Fibroblast of lung (primary cell): ENCODE measurements at regions not wholly inside any gene's neighbourhood (a gene's known extent, or its start where the extent isn't known, plus 50 kb on each side); places are given as distances from the start of the nearest gene placed in this dataset.

Source experiments
- DNase-seq, 2 donors: peaks; one replicate each; pipeline versions ENCODE4 v3.0.0 to v3.0.0-alpha.2; 2010; ENCODE audit warnings: low read depth in 2 of 2
- H2AFZ ChIP-seq: 2 replicates; pipeline ENCODE4 v1.5.1; 2012; ENCODE audit warnings: low read length, control low read depth, inconsistent platforms
- H3K27ac ChIP-seq: 2 replicates; pipeline ENCODE4 v1.5.1; 2011; ENCODE audit warnings: low read length, control low read depth; ENCODE audit not compliant: insufficient read depth
- H3K27me3 ChIP-seq: 2 replicates; pipeline ENCODE4 v1.5.1; 2011; ENCODE audit warnings: mild to moderate bottlenecking, low read length; ENCODE audit not compliant: control insufficient read depth, insufficient read depth
- H3K36me3 ChIP-seq: 2 replicates; pipeline ENCODE4 v1.5.1; 2011; ENCODE audit warnings: low read length; ENCODE audit not compliant: control insufficient read depth, insufficient read depth
- H3K4me1 ChIP-seq: 2 replicates; pipeline ENCODE4 v1.5.1; 2011; ENCODE audit warnings: low read length; ENCODE audit not compliant: control insufficient read depth, insufficient read depth; ENCODE audit errors: extremely low read depth
- H3K4me2 ChIP-seq: 2 replicates; pipeline ENCODE4 v1.5.1; 2011; ENCODE audit warnings: low read length, control low read depth; ENCODE audit not compliant: insufficient read depth; ENCODE audit errors: extremely low read depth
- H3K4me3 ChIP-seq, 4 experiments: fragments of 200-600 bp in 1 of 4; sonication (generic) in 1 of 4; replicated peaks in 1 of 4; 2 replicates each; pipeline ENCODE4 v1.5.1; 2011 to 2016; ENCODE audit warnings: low read length in 4 of 4, low read depth in 3 of 4, mild to moderate bottlenecking in 3 of 4, control low read depth in 2 of 4, inconsistent platforms in 1 of 4, mixed read lengths in 1 of 4; ENCODE audit not compliant: insufficient read depth in 1 of 4; ENCODE audit errors: control extremely low read depth in 1 of 4
- H3K79me2 ChIP-seq: 2 replicates; pipeline ENCODE4 v1.5.1; 2012; ENCODE audit warnings: mild to moderate bottlenecking, low read length, inconsistent platforms; ENCODE audit not compliant: control insufficient read depth, insufficient read depth
- H3K9ac ChIP-seq: 2 replicates; pipeline ENCODE4 v1.5.1; 2011; ENCODE audit warnings: mild to moderate bottlenecking, low read length, control low read depth; ENCODE audit not compliant: insufficient read depth
- H3K9me3 ChIP-seq: 2 replicates; pipeline ENCODE4 v1.5.1; 2012; ENCODE audit warnings: low read depth, low read length; ENCODE audit not compliant: control insufficient read depth, insufficient read depth
- H4K20me1 ChIP-seq: 2 replicates; pipeline ENCODE4 v1.5.1; 2011; ENCODE audit warnings: low read length; ENCODE audit not compliant: control insufficient read depth, insufficient read depth; ENCODE audit errors: extremely low read depth
- CTCF ChIP-seq, 2 donors: IDR thresholded peaks in 1 of 2; conservative IDR thresholded peaks in 1 of 2; 1 replicate in 1 of 2; 2 replicates in 1 of 2; pipeline ENCODE4 v1.5.1; 2011 to 2012; ENCODE audit warnings: low read length in 2 of 2, control low read depth in 1 of 2, inconsistent platforms in 1 of 2, low read depth in 1 of 2, mild to moderate bottlenecking in 1 of 2
- EZH2 ChIP-seq: IDR thresholded peaks from 2 replicates; pipeline ENCODE4 v1.5.1; 2012; ENCODE audit warnings: low read length, control low read depth, mild to moderate bottlenecking; ENCODE audit errors: missing control alignments

GRCh38 chr18:45236676-45237075, 378.6 kb upstream of the SLC14A2 start:
- Histone ChIP-seq H3K9ac (no peak overlapping the region), H3K9me3 (no peaks in the 10 kb centered on the region), H2AFZ (no peak overlapping the region), H3K27ac (no peak overlapping the region), H3K4me3 (no peak overlapping the region), H3K27me3 (no peaks in the 10 kb centered on the region), H4K20me1 (no peaks in the 10 kb centered on the region), H3K36me3 (no peaks in the 10 kb centered on the region), H3K4me2 (no peak overlapping the region), H3K79me2 (no peaks in the 10 kb centered on the region), H3K4me1 (peaks cover 6% of the 10 kb centered on the region)
- TF ChIP-seq CTCF (conservative IDR thresholded peaks at IDR 0.05 in 1 of 2, IDR thresholded peaks at IDR 0.05 in 1 of 2; ENCODE audit: low read depth in 1 of 2, low read length in 2 of 2) (no peak), EZH2 (no peak)
- no peak for DNase-seq

DNA sequence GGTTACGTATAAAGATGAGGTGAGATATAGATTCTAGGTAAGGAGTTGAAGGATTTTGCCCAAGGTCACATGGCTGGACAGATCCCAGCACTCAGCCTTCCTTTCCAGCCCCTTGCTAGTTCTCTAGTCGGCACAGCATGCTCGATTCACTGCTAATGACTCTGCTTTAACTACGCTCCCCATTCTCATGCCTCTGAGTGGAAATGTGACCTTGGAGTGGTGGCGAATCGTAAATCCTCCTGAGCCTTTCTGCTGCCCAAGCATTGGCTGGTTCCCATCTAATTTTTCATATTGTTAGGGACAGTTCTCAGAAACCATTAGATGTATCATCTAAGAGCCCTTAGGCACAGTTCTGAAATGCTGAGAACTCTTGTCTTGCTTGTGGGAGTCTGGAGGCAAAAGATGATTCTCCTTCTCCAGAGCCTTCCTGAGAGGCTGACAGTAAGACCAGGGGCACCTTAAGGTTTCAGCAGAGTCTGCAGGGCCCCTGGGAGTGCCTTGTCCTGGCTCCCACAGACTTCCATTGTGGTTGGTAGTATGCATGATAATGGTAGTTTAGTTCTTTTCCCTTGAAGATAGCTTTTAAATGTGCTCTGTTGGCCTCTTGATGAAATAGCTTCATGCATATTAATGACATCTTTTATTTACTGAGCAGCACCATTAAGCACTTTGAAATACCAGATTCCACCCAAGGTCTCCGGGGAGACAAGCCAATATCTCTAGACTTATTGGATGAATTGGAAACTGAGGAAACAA, 377.8 kb upstream of the SLC14A2 start:
- Histone ChIP-seq H3K27ac (no peak overlapping the region), H3K4me2 (no peak overlapping the region), H3K36me3 (no peaks in the 10 kb centered on the region), H4K20me1 (no peaks in the 10 kb centered on the region), H3K27me3 (no peaks in the 10 kb centered on the region), H3K79me2 (no peaks in the 10 kb centered on the region), H2AFZ (no peak overlapping the region), H3K4me1 (no peaks in the 10 kb centered on the region), H3K9me3 (no peaks in the 10 kb centered on the region), H3K4me3 (no peak overlapping the region), H3K9ac (no peak overlapping the region)
- TF ChIP-seq EZH2 (no peak), CTCF (conservative IDR thresholded peaks at IDR 0.05 in 1 of 2, IDR thresholded peaks at IDR 0.05 in 1 of 2; ENCODE audit: low read depth in 1 of 2, low read length in 2 of 2) (no peak)
- no peak for DNase-seq

- no peaks in the 10 kb centered on the region for H3K79me2 ChIP-seq
- H4K20me1 ChIP-seq: no peaks in the 10 kb centered on the region
- H3K4me3 ChIP-seq: no peak overlapping the region
- H3K27ac ChIP-seq: no peak overlapping the region
- TF ChIP-seq CTCF (conservative IDR thresholded peaks at IDR 0.05 in 1 of 2, IDR thresholded peaks at IDR 0.05 in 1 of 2; ENCODE audit: low read depth in 1 of 2, low read length in 2 of 2) (no peak), EZH2 (no peak)
- H3K27me3 ChIP-seq: no peaks in the 10 kb centered on the region
- no peaks in the 10 kb centered on the region for H3K4me1 ChIP-seq
- H3K9ac ChIP-seq: no peak overlapping the region
- no peaks in the 10 kb centered on the region for H3K9me3 ChIP-seq
- DNase-seq: no peak
- H3K36me3 ChIP-seq: no peaks in the 10 kb centered on the region
- H3K4me2 ChIP-seq: no peak overlapping the region
- no peak overlapping the region for H2AFZ ChIP-seq
Measured at GRCh38 chr18:45241271-45241670, 374.0 kb upstream of the SLC14A2 start.
